ENCODE measurements at regions not wholly inside any gene's neighbourhood (a gene's known extent, or its start where the extent isn't known, plus 50 kb on each side); places are given as distances from the start of the nearest gene placed in this dataset.

GRCh38 chr2:58508006-58508405 is 266.9 kb upstream of the FANCL start:
- TF ChIP-seq POLR2A (IDR thresholded peaks at IDR 0.05) (no peak), CTCF (IDR thresholded peaks at IDR 0.05) (no peak), POLR2AphosphoS5 (IDR thresholded peaks at IDR 0.05) (no peak)
